Sigmoid colon (tissue), 6 donors: ENCODE measurements at regions not wholly inside any gene's neighbourhood (a gene's known extent, or its start where the extent isn't known, plus 50 kb on each side); places are given as distances from the start of the nearest gene placed in this dataset.

ENCODE experiments used
- DNase-seq: peaks from one replicate; pipeline ENCODE4 v3.0.0-alpha.2; 2019
- H3K27ac ChIP-seq, 4 donors: fragments of 200-600 bp; sonication (generic); one replicate each; pipeline ENCODE4 v1.5.1; 2016 to 2019; ENCODE audit warnings: mild to moderate bottlenecking in 1 of 4
- H3K27me3 ChIP-seq, 3 donors: fragments of 200-600 bp; sonication (generic); one replicate each; pipeline ENCODE4 v1.5.1; 2019; ENCODE audit warnings: mild to moderate bottlenecking in 1 of 3
- H3K36me3 ChIP-seq, 4 donors: fragments of 200-600 bp; sonication (generic); one replicate each; pipeline ENCODE4 v1.5.1; 2016 to 2019
- H3K4me1 ChIP-seq, 4 donors: fragments of 200-600 bp; sonication (generic); one replicate each; pipeline ENCODE4 v1.5.1; 2017 to 2019
- H3K4me3 ChIP-seq, 4 donors: fragments of 200-600 bp; sonication (generic); one replicate each; pipeline ENCODE4 v1.5.1; 2017 to 2019; ENCODE audit warnings: mild to moderate bottlenecking in 2 of 4, moderate library complexity in 1 of 4
- H3K9me3 ChIP-seq, 4 donors: fragments of 200-600 bp in 3 of 4; sonication (generic) in 3 of 4; one replicate each; pipeline versions ENCODE4 v1.5.1 to v1.6.1; 2013 to 2019
- CTCF ChIP-seq, 4 experiments: fragments of 450-650 bp in 3 of 4; fragments of 200-600 bp in 1 of 4; IDR thresholded peaks; one replicate each; pipeline ENCODE4 v1.5.1; 2016 to 2019; ENCODE audit warnings: antibody characterized with exemption in 4 of 4, mild to moderate bottlenecking in 3 of 4, moderate library complexity in 2 of 4
- EP300 ChIP-seq, 4 donors: sonication (generic); formaldehyde crosslinking; IDR thresholded peaks; one replicate each; pipeline ENCODE4 v1.6.1; 2017; ENCODE audit warnings: antibody characterized with exemption in 4 of 4
- POLR2A ChIP-seq, 2 donors: fragments of 450-650 bp; IDR thresholded peaks; one replicate each; pipeline ENCODE4 v1.6.1; 2016; ENCODE audit warnings: antibody characterized with exemption in 2 of 2, mild to moderate bottlenecking in 2 of 2, moderate library complexity in 2 of 2
- POLR2AphosphoS5 ChIP-seq, 4 donors: sonication (generic); formaldehyde crosslinking; IDR thresholded peaks; one replicate each; pipeline ENCODE4 v1.6.1; 2017; ENCODE audit warnings: antibody characterized with exemption in 4 of 4
- WGBS, 2 donors: extraction: QIAGEN DNeasy Blood & Tissue Kit; methylation state at CpG; one replicate each; pipeline ENCODE4 v1.1.7; 2013; 5-methylcytosine and 5-hydroxymethylcytosine counted together
- intact Hi-C: fragments of 100-400 bp; cut with DNase I; formaldehyde crosslinking; loops from one replicate; pipeline ENCODE4 v1.15.1; 2023
- donor health status: healthy with polysubstance abuse.
- donor health status: healthy.

GRCh38 chr14:101282418-101282817 is 278.9 kb upstream of the DIO3 start:
- intact Hi-C loops, result no loop called here
- Histone ChIP-seq H3K4me1 (no peaks in the 10 kb centered on the region), H3K27ac (no peak overlapping the region), H3K9me3 (peaks cover 0 to 1% (median 0%) of the 10 kb centered on the region in 4 donors), H3K27me3 (no peaks in the 10 kb centered on the region), H3K36me3 (no peaks in the 10 kb centered on the region), H3K4me3 (no peak overlapping the region)
- DNase-seq, result no peak
- 77 to 84% methylated on average over 3 of the region's 3 CpGs for WGBS, 2 donors
- no peak for TF ChIP-seq CTCF (IDR thresholded peaks at IDR 0.05)

GRCh38 chr14:101284711-101285110 is 276.6 kb upstream of the DIO3 start:
- peaks cover 0 to 4% (median 0%) of the 10 kb centered on the region in 3 donors for H3K27me3 ChIP-seq
- no peak overlapping the region for H3K4me3 ChIP-seq
- 75 to 83% methylated on average over 3 of the region's 3 CpGs for WGBS, 2 donors
- no peak overlapping the region for H3K27ac ChIP-seq
- no peaks in the 10 kb centered on the region for H3K36me3 ChIP-seq
- TF ChIP-seq POLR2A (IDR thresholded peaks at IDR 0.05) (no peak), CTCF (IDR thresholded peaks at IDR 0.05) (no peak), POLR2AphosphoS5 (IDR thresholded peaks at IDR 0.05) (no peak), EP300 (IDR thresholded peaks at IDR 0.05) (no peak)
- H3K9me3 ChIP-seq, result peaks cover 0 to 1% (median 0%) of the 10 kb centered on the region in 4 donors
- no peak for DNase-seq
- no peaks in the 10 kb centered on the region for H3K4me1 ChIP-seq
- intact Hi-C loops, result no loop called here

DNA sequence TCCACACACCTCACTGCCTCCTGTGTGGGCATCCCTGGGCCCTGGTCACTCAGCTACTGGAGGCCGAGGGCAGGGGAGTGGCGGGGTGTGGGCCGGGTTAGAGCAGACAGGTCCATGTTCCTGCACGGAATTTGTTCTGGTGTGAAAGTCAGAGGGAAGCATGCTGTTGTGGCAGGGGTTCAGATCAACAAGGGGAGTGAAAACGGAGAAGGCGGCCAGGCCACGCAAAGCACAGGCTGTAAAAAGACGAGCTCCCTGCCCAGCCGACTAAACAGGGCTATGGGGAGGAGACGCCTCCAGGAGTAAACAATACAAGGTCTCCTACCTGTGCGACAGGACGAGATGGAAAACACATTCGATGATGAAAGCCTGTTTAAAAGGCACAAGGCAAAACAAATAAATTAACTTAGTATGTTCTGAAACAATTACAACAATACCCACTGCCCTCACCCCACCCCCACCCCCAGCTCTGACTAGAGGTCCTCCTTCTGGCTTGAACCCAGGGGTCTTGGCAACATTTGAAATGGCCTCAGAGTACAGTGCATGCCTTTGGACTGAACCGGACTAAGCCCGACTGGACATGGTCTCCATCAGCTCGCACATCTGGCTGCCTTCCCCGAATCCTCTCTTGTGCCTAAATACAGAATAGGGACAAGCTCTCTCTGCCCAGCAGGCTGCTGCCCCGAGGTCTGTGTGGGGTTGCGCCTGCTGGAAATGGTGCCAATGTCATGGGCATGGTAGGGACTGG is 274.9 kb upstream of the DIO3 start:
- H3K27ac ChIP-seq, result no peak overlapping the region
- no peaks in the 10 kb centered on the region for H3K36me3 ChIP-seq
- peaks cover 0 to 4% (median 0%) of the 10 kb centered on the region in 3 donors for H3K27me3 ChIP-seq
- no peak overlapping the region for H3K4me3 ChIP-seq
- peaks cover 0 to 1% (median 0%) of the 10 kb centered on the region in 4 donors for H3K9me3 ChIP-seq
- intact Hi-C loops, result no loop called here
- WGBS, 2 donors, result 50 to 76% methylated on average over 19 of the region's 19 CpGs
- no peaks in the 10 kb centered on the region for H3K4me1 ChIP-seq
- no peak for TF ChIP-seq EP300 (IDR thresholded peaks at IDR 0.05)
- no peak for TF ChIP-seq POLR2A (IDR thresholded peaks at IDR 0.05)
- TF ChIP-seq CTCF (IDR thresholded peaks at IDR 0.05), result no peak
- TF ChIP-seq POLR2AphosphoS5 (IDR thresholded peaks at IDR 0.05), result no peak
- no peak for DNase-seq

DNA sequence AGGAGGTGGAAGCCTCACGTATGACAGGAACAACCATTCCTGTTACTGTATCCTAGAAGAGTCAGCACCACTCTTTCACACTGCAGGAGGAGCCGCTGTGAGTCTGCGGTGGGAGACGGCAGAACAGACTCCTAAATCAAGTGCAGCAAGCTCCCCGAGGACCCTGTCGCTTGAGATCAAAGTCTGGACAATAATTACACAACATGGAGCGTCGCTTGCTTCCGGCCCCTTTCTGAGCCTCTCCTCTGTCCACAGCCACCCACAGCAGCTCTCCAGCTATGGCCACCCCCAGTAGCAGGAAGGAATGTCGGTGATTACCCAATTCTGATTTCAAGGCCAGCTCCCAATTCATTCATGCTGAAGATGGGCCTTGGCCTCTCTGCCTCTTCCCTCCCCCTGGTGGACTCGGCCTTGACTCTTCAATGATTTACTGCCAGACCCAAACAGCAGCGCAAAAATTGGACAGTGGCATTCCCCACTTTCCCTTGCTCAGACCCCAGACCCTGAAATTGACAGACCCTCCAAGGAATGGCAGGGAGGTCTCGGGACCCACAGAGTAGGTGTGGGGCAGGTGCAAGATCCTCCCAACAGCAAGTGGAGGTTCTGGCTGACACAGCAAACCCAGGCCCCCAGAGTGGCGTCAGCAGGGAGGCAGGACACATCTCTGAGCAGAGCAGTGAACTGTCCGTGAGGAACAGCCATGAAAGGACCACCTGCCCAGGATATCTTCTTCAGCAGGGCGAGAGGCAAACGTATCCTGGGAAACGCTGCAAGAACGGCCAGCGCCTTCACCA is 272.7 kb upstream of the DIO3 start:
- Histone ChIP-seq H3K27ac (no peak overlapping the region), H3K9me3 (no peaks in the 10 kb centered on the region), H3K27me3 (peaks cover 0 to 4% (median 0%) of the 10 kb centered on the region in 3 donors), H3K36me3 (no peaks in the 10 kb centered on the region), H3K4me3 (no peak overlapping the region), H3K4me1 (peaks cover 0 to 15% (median 0%) of the 10 kb centered on the region in 4 donors)
- no peak for DNase-seq
- whole genome bisulfite sequencing, 2 donors, result 60 to 74% methylated on average over 20 of the region's 20 CpGs
- intact Hi-C loops, result no loop called here
- no peak for TF ChIP-seq CTCF (IDR thresholded peaks at IDR 0.05)
- no peak for TF ChIP-seq POLR2A (IDR thresholded peaks at IDR 0.05)
- TF ChIP-seq POLR2AphosphoS5 (IDR thresholded peaks at IDR 0.05), result no peak
- no peak for TF ChIP-seq EP300 (IDR thresholded peaks at IDR 0.05)
